Thyroid gland (tissue), 4 donors: ENCODE measurements at regions not wholly inside any gene's neighbourhood (a gene's known extent, or its start where the extent isn't known, plus 50 kb on each side); places are given as distances from the start of the nearest gene placed in this dataset.

Experiments
- POLR2A ChIP-seq, 2 donors: fragments of 450-650 bp; IDR thresholded peaks; one replicate each; pipeline ENCODE4 v1.6.1; 2017; ENCODE audit warnings: antibody characterized with exemption in 2 of 2, mild to moderate bottlenecking in 2 of 2, moderate library complexity in 1 of 2
- TF ChIP-seq, protein P1 (sequence below), 6 experiments: fragments of 200-600 bp in 3 of 6; fragments of 450-650 bp in 3 of 6; sonication (generic) in 3 of 6; IDR thresholded peaks; one replicate each; pipeline ENCODE4 v1.5.1; 2016 to 2019; ENCODE audit warnings: antibody characterized with exemption in 6 of 6, mild to moderate bottlenecking in 2 of 6, inconsistent platforms in 1 of 6, moderate library complexity in 1 of 6

DNA sequence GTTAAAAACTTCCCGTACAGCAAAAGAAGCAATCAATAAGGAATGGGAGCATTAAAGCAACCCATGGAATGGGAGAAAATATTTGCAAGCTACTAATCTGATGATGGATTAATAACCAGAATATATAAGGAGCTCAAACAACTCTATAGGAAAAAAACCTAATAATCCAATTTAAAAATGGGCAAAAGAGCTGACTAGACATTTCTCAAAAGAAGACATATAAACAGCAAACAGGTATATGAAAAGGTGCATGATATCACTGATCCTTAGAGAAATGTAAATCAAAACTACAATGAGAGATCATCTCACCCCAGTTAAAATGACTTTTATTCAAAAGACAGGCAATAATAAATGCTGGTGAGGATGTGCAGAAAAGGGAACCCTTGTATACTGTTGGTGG is 52.7 kb upstream of the POU1F1 start:
- TF ChIP-seq, protein P1, sequence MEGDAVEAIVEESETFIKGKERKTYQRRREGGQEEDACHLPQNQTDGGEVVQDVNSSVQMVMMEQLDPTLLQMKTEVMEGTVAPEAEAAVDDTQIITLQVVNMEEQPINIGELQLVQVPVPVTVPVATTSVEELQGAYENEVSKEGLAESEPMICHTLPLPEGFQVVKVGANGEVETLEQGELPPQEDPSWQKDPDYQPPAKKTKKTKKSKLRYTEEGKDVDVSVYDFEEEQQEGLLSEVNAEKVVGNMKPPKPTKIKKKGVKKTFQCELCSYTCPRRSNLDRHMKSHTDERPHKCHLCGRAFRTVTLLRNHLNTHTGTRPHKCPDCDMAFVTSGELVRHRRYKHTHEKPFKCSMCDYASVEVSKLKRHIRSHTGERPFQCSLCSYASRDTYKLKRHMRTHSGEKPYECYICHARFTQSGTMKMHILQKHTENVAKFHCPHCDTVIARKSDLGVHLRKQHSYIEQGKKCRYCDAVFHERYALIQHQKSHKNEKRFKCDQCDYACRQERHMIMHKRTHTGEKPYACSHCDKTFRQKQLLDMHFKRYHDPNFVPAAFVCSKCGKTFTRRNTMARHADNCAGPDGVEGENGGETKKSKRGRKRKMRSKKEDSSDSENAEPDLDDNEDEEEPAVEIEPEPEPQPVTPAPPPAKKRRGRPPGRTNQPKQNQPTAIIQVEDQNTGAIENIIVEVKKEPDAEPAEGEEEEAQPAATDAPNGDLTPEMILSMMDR (IDR thresholded peaks at IDR 0.05) = no peak
- TF ChIP-seq POLR2A (IDR thresholded peaks at IDR 0.05) = no peak
